HG02571 (cell line): ENCODE measurements at regions not wholly inside any gene's neighbourhood (a gene's known extent, or its start where the extent isn't known, plus 50 kb on each side); places are given as distances from the start of the nearest gene placed in this dataset.

ENCODE experiments used
- ATAC-seq: cut with Tn5 transposase; IDR thresholded peaks from one replicate; pipeline ENCODE4 v1.9.1; 2021; ENCODE audit warnings: mild to moderate bottlenecking, moderate library complexity; ENCODE audit not compliant: unreplicated experiment

GRCh38 chr9:22389271-22389670 is 57.4 kb upstream of the DMRTA1 start:
- ATAC-seq: no peak

- ATAC-seq: no peak
Observed at GRCh38 chr9:22392523-22392922, 54.1 kb upstream of the DMRTA1 start.

GRCh38 chr9:22395687-22396141 is 50.9 kb upstream of the DMRTA1 start:
- no peak for ATAC-seq
